NCI-H1092 (cell line): ENCODE measurements at regions not wholly inside any gene's neighbourhood (a gene's known extent, or its start where the extent isn't known, plus 50 kb on each side); places are given as distances from the start of the nearest gene placed in this dataset.
"Not testable (repeated sequence)": the region's sequence is repeated elsewhere in the genome, so short reads cannot be mapped to it uniquely, and the experiment has no call there.

Source experiments
- DNase-seq: peaks from one replicate; lab custom pipeline; 2025; lab: John Stamatoyannopoulos, UW

DNA sequence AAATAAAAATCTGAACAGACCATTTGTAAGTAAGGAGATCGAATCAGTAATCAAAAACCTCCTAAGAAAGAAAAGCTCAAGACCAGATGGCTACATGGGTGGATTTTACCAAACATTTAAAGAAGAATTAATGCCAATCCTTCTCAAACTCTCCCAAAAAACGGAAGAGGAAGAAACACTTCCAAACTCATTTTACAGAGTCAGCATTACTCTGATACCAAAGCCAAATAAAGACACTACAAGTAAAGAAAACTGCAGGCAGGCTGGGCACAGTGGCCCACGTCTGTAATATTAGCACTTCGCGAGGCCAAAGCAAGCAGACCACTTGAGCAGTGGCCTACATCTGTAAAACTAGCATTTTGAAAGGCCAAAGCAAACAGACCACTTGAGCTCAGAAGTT is 159.8 kb downstream of the DPY19L2 start:
- DNase-seq, result no peak

DNA sequence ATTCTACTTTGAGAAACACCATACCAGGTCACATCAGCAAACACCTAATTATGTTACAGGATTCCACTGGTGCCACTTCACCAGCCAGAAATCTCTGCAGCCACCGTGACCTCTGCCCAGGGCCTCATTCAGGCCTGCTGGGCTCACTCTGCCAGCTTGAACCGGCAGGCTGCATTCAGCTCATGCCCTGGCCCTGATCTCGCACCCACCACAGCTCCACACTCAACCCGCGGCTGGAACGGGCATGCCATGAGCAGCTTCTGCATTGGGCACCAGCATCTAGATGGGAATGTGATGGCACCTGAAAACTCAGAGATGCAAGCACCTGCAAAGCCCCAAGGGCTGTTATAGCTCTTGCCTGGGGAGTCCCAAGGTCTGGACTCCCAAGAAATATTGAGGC is 168.7 kb downstream of the DPY19L2 start:
- no peak for DNase-seq

DNA sequence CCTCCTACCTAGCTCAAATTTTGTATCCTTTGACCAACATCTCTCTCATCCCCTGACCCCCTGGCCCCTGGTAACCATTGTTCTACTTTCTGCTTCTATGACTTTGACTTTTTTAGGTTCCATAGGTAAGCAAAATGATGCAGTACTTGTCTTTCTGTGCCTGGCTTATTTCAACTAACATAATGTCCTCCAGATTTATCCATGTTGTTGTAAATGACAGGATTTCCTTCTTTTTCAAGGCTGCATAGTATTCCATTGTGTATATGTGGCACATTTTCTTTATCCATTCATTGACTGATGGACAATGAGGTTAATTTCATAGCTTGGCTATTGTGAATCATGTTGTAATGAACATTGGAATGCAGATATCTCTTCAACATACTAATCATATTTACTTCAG is 170.1 kb downstream of the DPY19L2 start:
- no peak for DNase-seq

- DNase-seq, result no peak
Measured at GRCh38 chr12:63496654-63497053, 171.6 kb downstream of the DPY19L2 start.

DNA sequence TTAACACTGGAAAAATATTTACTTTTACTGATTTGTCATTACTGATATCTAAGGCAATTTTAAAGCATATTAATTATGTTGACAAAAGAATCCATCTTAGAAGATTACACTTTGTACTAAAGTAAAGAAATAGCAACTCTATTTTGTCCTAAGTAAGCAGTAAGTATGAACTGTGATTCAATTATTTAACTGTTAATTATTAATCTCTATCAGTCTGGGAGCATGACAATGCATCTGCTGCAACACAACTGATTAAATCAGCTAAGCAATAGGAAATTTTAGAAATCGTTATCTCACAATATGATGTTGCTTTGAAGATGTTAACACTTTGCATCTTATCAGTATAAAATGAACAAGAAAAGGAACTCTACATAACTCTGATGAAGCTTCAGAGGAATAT is 172.3 kb downstream of the DPY19L2 start:
- no peak for DNase-seq

DNA sequence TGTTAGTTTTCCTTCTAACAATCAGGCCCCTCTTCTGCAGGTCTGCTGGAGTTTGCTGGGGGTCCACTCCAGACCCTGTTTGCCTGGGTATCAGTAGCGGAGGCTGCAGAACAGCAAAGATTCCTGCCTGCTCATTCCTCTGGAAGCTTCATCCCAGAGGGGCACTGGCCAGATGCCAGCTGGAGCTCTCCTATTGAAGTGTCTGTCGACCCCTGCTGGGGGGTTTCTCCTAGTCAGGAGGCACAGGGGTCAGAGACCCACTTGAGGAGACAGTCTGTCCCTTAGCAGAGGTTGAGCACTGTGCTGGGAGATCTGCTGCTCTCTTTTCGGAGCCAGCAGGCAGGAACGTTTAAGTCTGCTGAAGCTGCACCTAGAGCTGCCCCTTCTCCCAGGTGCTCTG is 174.9 kb downstream of the DPY19L2 start:
- not testable (repeated sequence) for DNase-seq

- DNase-seq, result no peak
Measured at GRCh38 chr12:63480186-63480585, 188.1 kb downstream of the DPY19L2 start.

DNA sequence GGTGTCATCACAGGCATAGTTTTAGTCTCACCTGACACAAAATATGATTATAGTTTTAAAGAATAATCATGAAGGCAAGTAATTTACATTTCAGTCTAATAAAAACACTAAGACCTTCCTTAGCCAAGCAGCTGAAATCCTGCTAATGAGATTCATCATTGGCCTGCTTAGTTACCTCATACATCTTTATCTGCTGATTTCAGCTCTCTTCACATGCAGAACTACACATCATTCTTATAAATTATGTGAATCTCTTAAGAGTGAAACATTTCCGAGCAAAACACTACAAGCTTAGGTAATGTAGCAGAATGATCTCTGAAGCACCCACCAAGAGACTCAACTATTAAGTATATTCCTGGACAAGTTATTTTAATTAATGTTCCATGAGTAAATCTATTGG is 198.1 kb downstream of the DPY19L2 start:
- DNase-seq, result no peak

DNA sequence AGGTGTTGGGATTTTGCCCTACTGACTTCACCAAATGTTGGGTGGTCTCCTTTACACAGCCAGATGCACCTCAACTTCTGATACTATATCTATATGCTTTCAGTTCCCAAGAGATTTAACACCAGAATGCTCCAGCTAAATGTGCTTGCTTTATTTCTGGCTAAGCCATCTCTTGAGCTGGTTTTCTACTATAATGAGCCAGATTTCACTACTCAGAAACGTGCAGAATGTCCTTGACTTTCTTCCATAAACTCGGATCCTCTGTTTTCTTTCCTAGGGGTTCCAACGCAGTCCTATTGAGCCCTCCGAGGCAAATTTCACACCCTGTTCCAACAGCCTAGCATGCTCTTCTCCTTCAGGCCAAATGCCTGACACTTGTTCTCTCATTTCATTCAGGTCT is 200.3 kb downstream of the DPY19L2 start:
- DNase-seq, result no peak

DNA sequence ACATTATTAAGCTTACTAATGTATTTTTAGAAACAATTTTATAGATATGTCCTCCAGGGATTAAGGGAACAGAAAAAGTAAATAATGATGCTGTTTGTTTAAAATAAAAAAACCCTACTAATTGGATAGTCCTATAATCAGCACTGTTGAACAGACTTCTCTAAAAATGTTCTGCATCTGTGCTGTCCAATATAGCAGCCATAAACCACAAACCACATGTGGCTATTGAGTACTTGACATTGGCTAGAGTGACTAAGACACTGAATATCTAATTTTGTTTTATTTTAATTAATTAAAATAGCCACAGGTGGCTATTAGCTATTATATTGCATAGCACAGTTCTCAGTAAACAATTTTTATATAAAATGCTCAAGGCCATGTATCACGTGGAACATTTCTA is 210.4 kb downstream of the DPY19L2 start:
- no peak for DNase-seq

- DNase-seq, result no peak
Measured at GRCh38 chr12:63457428-63457827, 210.9 kb downstream of the DPY19L2 start.

DNA sequence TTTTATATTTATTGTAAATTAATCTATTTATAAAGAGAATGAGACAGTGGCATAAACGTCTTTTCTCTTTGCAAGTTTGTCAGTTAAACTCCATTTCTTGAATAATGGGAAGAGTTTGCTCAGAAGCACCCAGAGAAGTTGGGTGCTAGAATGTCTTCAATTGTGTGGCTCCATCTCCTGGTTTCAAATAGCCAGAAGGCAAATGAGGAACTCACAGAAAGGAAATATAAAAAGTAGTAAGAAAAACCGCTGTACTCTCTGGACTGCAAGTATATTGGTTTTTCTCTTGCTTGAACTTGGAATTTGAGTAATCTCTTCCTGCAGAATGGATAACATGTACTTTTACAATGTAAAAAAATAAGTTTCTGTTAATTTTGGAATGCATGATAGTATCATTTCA is 217.5 kb downstream of the DPY19L2 start:
- no peak for DNase-seq

DNA sequence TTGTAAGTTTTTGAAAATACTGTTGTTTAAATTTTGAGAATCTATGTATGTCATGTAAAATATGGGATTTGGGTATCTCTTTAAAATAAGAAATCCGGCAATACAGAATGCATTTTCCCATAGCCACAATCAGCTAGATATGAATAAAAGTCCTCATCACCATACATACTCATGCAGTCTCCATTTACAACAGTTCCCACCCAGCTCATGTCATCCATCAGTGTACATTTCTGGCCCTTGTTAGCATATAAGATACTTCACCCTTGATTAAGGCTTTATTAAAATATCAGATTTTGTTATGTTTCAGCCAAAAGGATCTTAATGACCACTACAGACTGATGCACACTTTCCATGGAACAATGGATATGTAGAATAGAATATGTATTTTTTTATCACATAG is 218.0 kb downstream of the DPY19L2 start:
- no peak for DNase-seq

GRCh38 chr12:63445224-63445880 is 222.9 kb downstream of the DPY19L2 start:
- DNase-seq, result no peak

- no peak for DNase-seq
Measured at GRCh38 chr12:63440048-63440447, 228.2 kb downstream of the DPY19L2 start.

DNA sequence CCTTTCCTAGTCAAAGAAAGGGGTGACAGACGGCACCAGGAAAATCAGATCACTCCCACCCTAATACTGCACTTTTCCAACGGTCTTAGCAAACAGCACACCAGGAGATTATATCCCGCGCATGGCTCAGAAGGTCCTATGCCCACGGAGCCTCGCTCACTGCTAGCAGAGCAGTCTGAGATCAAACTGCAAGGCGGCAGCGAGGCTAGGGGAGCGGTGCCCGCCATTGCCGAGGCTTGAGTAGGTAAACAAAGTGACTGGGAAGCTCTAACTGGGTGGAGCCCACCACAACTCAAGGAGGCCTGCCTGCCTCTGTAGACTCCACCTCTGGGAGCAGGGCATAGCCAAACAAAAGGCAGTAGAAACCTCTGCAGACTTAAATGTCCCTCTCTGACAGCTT is 233.9 kb downstream of the DPY19L2 start:
- DNase-seq, result not testable (repeated sequence)

DNA sequence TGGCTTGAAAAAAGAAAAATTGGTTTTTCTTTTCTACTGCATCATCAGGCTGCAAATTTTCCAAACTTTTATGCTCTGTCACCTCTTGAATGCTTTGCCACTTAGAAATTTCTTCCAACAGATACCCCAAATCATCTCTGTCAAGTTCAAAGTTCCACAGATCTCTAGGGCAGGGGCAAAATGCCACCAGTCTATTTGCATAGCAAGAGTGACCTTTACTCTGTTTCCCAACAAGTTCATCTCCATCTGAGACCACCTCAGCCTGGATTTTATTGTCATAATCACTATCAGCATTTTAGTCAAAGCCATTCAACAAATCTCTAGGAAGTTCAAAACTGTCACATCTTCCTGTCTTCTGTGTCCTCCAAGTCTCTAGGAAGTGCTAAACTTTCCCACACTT is 240.3 kb downstream of the DPY19L2 start:
- DNase-seq, result not testable (repeated sequence)

GRCh38 chr12:63427029-63427428 is 241.3 kb downstream of the DPY19L2 start:
- not testable (repeated sequence) for DNase-seq

- DNase-seq, result no peak
Measured at GRCh38 chr12:63424671-63425070, 243.6 kb downstream of the DPY19L2 start.

DNA sequence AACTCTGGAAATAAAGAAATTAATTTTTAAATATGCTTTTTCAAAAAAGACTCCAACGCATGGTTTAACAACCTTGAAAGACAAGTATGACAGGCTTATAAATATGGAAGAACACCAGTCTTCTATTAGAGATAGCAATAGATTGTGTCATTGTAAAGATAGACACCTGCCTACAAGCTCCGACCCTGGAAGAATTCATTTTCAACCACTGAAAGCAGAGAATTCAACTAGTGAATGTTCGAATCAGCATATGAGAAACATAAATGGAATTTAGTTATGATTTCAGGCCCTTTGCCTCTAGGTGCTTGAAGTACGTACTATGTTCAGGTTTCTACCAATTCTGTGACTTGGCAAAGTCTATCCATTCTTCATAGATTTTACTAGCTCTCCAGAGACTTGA is 244.5 kb downstream of the DPY19L2 start:
- no peak for DNase-seq

DNA sequence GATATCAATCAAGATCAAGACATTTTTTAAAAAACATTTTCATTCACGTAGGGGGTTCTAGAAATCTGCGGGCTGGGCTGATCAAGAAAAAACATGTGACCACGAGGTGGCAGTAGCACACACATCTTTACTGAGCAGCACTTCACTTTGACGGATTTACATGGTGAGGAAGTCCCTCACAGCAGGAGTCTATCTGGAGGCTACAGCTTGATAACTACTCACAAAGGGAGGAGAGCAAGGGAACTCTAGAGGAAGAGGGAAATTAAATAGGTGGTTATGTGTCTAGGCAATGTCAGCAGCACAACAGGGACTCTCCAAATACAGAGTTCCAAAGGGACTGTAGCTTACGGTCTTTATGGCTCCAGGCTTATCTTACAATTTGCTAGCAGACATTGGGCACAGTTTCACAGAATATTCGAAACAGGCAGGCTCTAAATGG is 248.1 kb downstream of the DPY19L2 start:
- peak; percentile 29 for DNase-seq

DNA sequence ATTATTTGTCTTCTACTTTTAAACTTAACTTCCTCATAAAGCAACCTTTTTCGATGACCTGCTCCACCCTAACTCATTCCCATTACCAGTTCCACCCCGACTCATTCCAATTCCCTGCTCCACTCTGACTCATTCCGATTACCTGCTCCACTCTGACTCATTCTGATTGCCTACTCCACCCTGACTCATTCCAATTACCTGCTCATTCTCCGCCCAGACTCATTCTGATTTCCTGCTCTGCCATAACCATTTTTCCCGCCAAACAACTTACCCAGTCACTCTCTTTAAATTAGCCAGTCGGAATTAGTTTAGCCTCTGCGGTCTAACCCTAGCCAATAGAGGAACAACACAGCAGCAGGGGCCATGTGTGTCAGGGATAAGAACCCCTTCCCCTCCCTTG is 249.1 kb downstream of the DPY19L2 start:
- no peak for DNase-seq

DNA sequence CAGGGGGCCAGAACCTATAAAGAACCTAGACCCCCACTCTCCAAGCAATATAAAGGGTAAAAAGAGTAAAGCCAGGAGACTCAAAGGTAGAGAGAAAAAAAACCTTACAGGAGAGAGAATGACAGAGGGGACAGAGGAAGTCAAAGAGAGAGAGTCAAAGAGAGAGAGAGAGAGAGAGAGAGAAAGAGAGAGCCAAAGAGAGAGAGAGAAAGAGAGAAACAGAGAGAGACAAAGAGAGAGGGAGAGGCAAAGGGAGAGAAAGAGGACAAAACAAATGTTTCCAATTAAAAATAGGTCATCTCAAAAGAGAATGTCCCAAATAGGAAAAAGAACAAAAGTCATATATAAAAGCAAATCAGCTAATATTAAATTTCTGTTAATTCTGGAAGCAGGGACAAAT is 251.5 kb downstream of the DPY19L2 start:
- DNase-seq, result no peak

DNA sequence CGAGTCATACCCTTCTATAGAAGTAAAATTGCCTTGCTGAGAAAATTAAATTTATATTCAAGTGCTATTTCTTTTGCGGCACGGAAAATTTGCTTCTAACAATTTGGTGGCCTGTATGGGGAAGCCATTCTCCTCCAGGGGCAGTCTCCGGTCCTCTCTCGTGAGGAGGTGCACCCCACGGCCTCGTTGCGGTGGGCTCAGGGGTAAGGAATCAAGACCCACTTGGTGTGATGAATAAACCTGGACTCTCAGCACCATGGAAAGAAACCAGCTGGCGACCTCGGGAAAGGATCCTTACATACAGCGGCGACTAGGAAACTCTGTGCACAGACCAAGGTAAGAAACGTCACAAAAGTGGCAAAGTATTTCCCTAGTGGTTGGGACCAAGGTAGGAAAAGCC is 252.9 kb downstream of the DPY19L2 start:
- no peak for DNase-seq

DNA sequence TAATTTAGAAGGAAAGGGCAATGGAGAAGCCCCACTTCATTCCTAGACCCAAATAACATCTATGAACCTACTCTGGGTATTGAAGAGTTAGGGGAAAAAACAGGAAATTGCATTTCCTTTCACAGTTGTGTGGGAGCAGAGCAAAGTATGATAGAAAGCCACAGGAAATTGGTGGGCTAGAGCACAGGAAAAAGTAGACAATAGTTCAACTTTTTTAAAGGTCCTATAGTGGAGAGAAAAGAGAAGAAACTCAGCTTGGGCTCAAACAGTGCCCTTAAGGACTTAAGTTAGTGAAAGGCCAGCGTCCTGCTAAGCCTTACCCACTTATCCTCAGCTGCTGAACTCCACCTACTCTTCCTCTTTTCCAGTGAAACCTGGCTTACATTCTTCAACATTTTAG is 258.1 kb downstream of the DPY19L2 start:
- DNase-seq, result no peak
